HEK293 (cell line): ENCODE measurements at regions not wholly inside any gene's neighbourhood (a gene's known extent, or its start where the extent isn't known, plus 50 kb on each side); places are given as distances from the start of the nearest gene placed in this dataset.

Experiments used
- CTCF ChIA-PET: fragments of 350-600 bp; formaldehyde crosslinking; extraction: SDS; loops from one replicate; lab custom pipeline; 2021; ENCODE audit warnings: antibody characterized with exemption; lab: Yijun Ruan, JAX
- POLR2A ChIA-PET: fragments of 300-600 bp; formaldehyde crosslinking; extraction: SDS; loops from one replicate; lab custom pipeline; 2020; ENCODE audit warnings: antibody characterized with exemption, inconsistent platforms; lab: Yijun Ruan, JAX
- H3K27ac ChIP-seq: fragments of 200-500 bp; sonication (Bioruptor generic); 2 replicates; pipeline ENCODE4 v1.5.1; 2014; ENCODE audit warnings: low read depth, low read length, control low read depth, inconsistent platforms; ENCODE audit errors: extremely low read depth
- H3K36me3 ChIP-seq, 2 experiments: fragments of 200-500 bp in 1 of 2; sonication (Bioruptor generic) in 1 of 2; 1 replicate in 1 of 2; 2 replicates in 1 of 2; pipeline ENCODE4 v1.5.1; 2014 to 2017; ENCODE audit warnings: inconsistent platforms in 2 of 2, low read length in 2 of 2; ENCODE audit not compliant: control insufficient read depth in 2 of 2, insufficient read depth in 1 of 2
- H3K4me1 ChIP-seq: fragments of 200-500 bp; sonication (Bioruptor generic); 2 replicates; pipeline ENCODE4 v1.5.1; 2014; ENCODE audit warnings: mild to moderate bottlenecking, low read length, inconsistent platforms; ENCODE audit not compliant: control insufficient read depth, insufficient read depth
- H3K4me3 ChIP-seq: 2 replicates; pipeline ENCODE4 v1.5.1; 2011; ENCODE audit warnings: low read depth, mild to moderate bottlenecking, control low read depth, low read length, moderate library complexity
- H3K9me3 ChIP-seq: fragments of 200-500 bp; sonication (Bioruptor generic); 2 replicates; pipeline ENCODE4 v1.5.1; 2014; ENCODE audit warnings: low read depth, low read length, inconsistent platforms; ENCODE audit not compliant: control insufficient read depth, insufficient read depth
- FEZF1 ChIP-seq: fragments of 450-650 bp; formaldehyde crosslinking; IDR thresholded peaks from 2 replicates; pipeline ENCODE4 v1.5.1; 2016; ENCODE audit warnings: missing biosample characterization, missing genetic modification characterization
- GLI4 ChIP-seq: fragments of 450-650 bp; formaldehyde crosslinking; IDR thresholded peaks from 2 replicates; pipeline ENCODE4 v1.5.1; 2016; ENCODE audit warnings: missing biosample characterization, missing genetic modification characterization
- OSR2 ChIP-seq: fragments of 450-650 bp; formaldehyde crosslinking; IDR thresholded peaks from 2 replicates; pipeline ENCODE4 v1.5.1; 2016; ENCODE audit warnings: missing biosample characterization, missing genetic modification characterization
- OVOL3 ChIP-seq: fragments of 450-650 bp; formaldehyde crosslinking; IDR thresholded peaks from 2 replicates; pipeline ENCODE4 v1.5.1; 2016; ENCODE audit warnings: missing biosample characterization, missing genetic modification characterization
- PRDM6 ChIP-seq: fragments of 450-650 bp; formaldehyde crosslinking; IDR thresholded peaks from 2 replicates; pipeline ENCODE4 v1.5.1; 2017; ENCODE audit warnings: missing biosample characterization, missing genetic modification characterization
- SCRT1 ChIP-seq: fragments of 450-650 bp; formaldehyde crosslinking; IDR thresholded peaks from 2 replicates; pipeline ENCODE4 v1.5.1; 2016; ENCODE audit warnings: missing biosample characterization, missing genetic modification characterization, borderline replicate concordance
- SP2 ChIP-seq: fragments of 450-650 bp; formaldehyde crosslinking; IDR thresholded peaks from 2 replicates; pipeline ENCODE4 v1.5.1; 2016; ENCODE audit warnings: missing biosample characterization, missing genetic modification characterization
- TCF7L2 ChIP-seq: IDR thresholded peaks from 2 replicates; pipeline ENCODE4 v1.6.1; 2011; ENCODE audit warnings: low read depth, mild to moderate bottlenecking, inconsistent platforms, low read length, moderate library complexity, borderline replicate concordance
- ZBTB1 ChIP-seq: fragments of 450-650 bp; formaldehyde crosslinking; IDR thresholded peaks from 2 replicates; pipeline ENCODE4 v1.5.1; 2016; ENCODE audit warnings: missing biosample characterization, missing genetic modification characterization
- ZNF350 ChIP-seq: fragments of 450-650 bp; formaldehyde crosslinking; IDR thresholded peaks from 2 replicates; pipeline ENCODE4 v1.5.0; 2017; ENCODE audit warnings: missing biosample characterization, mild to moderate bottlenecking, missing genetic modification characterization
- ZNF394 ChIP-seq: fragments of 450-650 bp; formaldehyde crosslinking; IDR thresholded peaks from 2 replicates; pipeline ENCODE4 v1.5.1; 2016; ENCODE audit warnings: missing biosample characterization, missing genetic modification characterization, mild to moderate bottlenecking, moderate library complexity, borderline replicate concordance
- ZNF416 ChIP-seq: fragments of 450-650 bp; formaldehyde crosslinking; IDR thresholded peaks from 2 replicates; pipeline ENCODE4 v1.5.1; 2016; ENCODE audit warnings: missing biosample characterization, missing genetic modification characterization
- ZNF48 ChIP-seq: fragments of 450-650 bp; formaldehyde crosslinking; IDR thresholded peaks from 2 replicates; pipeline ENCODE4 v1.5.1; 2016; ENCODE audit warnings: missing biosample characterization, missing genetic modification characterization
- ZNF501 ChIP-seq: fragments of 450-650 bp; formaldehyde crosslinking; IDR thresholded peaks from 2 replicates; pipeline ENCODE4 v1.5.1; 2016; ENCODE audit warnings: missing biosample characterization, missing genetic modification characterization
- ZNF585B ChIP-seq: fragments of 450-650 bp; formaldehyde crosslinking; IDR thresholded peaks from 2 replicates; pipeline ENCODE4 v1.5.1; 2016; ENCODE audit warnings: missing biosample characterization, missing genetic modification characterization
- ZNF639 ChIP-seq: fragments of 450-650 bp; formaldehyde crosslinking; IDR thresholded peaks from 2 replicates; pipeline ENCODE4 v1.5.1; 2016; ENCODE audit warnings: missing biosample characterization, missing genetic modification characterization
- ZNF664 ChIP-seq: fragments of 450-650 bp; formaldehyde crosslinking; IDR thresholded peaks from 2 replicates; pipeline ENCODE4 v1.5.1; 2016; ENCODE audit warnings: missing biosample characterization, missing genetic modification characterization
- ZNF785 ChIP-seq: fragments of 450-650 bp; formaldehyde crosslinking; IDR thresholded peaks from 2 replicates; pipeline ENCODE4 v1.5.1; 2016; ENCODE audit warnings: missing biosample characterization, missing genetic modification characterization
- ZNF843 ChIP-seq: fragments of 450-650 bp; formaldehyde crosslinking; IDR thresholded peaks from 2 replicates; pipeline ENCODE4 v1.5.1; 2016; ENCODE audit warnings: missing biosample characterization, missing genetic modification characterization
- ZSCAN16 ChIP-seq: fragments of 450-650 bp; formaldehyde crosslinking; IDR thresholded peaks from 2 replicates; pipeline ENCODE4 v1.5.1; 2016; ENCODE audit warnings: missing biosample characterization, missing genetic modification characterization
- ZSCAN4 ChIP-seq: fragments of 450-650 bp; formaldehyde crosslinking; IDR thresholded peaks from 2 replicates; pipeline ENCODE4 v1.5.1; 2017; ENCODE audit warnings: missing biosample characterization, missing genetic modification characterization
- TF ChIP-seq, protein P1 (sequence below): fragments of 450-650 bp; formaldehyde crosslinking; IDR thresholded peaks from 2 replicates; pipeline ENCODE4 v1.5.1; 2017; ENCODE audit warnings: missing biosample characterization, missing genetic modification characterization

DNA sequence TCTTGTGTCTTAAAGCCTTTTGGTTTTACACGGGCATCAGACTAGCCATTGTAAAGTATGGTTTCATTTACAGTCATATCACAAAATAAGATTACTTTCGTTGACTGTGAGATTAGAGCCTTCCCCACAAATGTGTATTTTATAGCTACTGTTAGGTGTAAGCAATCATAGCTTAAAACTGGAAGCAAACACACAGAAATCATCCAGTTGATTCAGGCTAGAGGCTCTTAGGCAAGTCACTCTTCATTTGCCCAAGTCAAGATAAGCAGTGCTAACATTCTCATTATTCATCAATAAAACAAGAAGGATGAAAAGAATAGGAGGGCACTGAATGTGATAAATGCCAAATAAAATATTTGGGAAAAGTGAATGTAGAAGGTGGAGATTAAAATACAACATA lies 448.7 kb upstream of the FAM241A start:
- TF ChIP-seq ZNF416 (tag by site-specific recombination) (no peak), PRDM6 (0 out of 2 replicates have a peak, but pooled peaks have one; percentile 14), GLI4 (no peak), ZNF585B (tag by site-specific recombination) (no peak), OVOL3 (peak; percentile 54; the same call in 1 of the 2 replicates), ZBTB1 (tag by site-specific recombination) (no peak), ZNF501 (tag by site-specific recombination) (no peak), SP2 (tag by site-specific recombination) (no peak), ZNF48 (tag by site-specific recombination) (no peak), SCRT1 (tag by site-specific recombination) (0 out of 2 replicates have a peak, but pooled peaks have one; percentile 11), TCF7L2 (0 out of 2 replicates have a peak, but pooled peaks have one; percentile 8), ZSCAN4 (tag by site-specific recombination) (no peak), ZSCAN16 (tag by site-specific recombination) (peak; percentile 77), ZNF394 (tag by site-specific recombination) (no peak), FEZF1 (tag by site-specific recombination) (0 out of 2 replicates have a peak, but pooled peaks have one; percentile 33), ZNF843 (tag by site-specific recombination) (0 out of 2 replicates have a peak, but pooled peaks have one; percentile 41), ZNF639 (tag by site-specific recombination) (no peak), ZNF350 (tag by site-specific recombination) (no peak), OSR2 (tag by site-specific recombination) (peak; percentile 54; the same call in 1 of the 2 replicates)
- Histone ChIP-seq H3K4me1 (no peaks in the 10 kb centered on the region; the same call in 1 of the 2 replicates), H3K4me3 (no peak overlapping the region), H3K27ac (no peak overlapping the region; the same call in 1 of the 2 replicates), H3K36me3 (no peaks in the 10 kb centered on the region), H3K9me3 (no peaks in the 10 kb centered on the region)
- ChIA-PET POLR2A (no interaction called here), CTCF (no interaction called here)

- H3K4me3 ChIP-seq, result no peak overlapping the region
- POLR2A ChIA-PET, result no interaction called here
- H3K27ac ChIP-seq, result no peak overlapping the region
These were observed 447.9 kb upstream of the FAM241A start for GRCh38 chr4:111697176-111697942.

More at GRCh38 chr4:111697176-111697942, 447.9 kb upstream of the FAM241A start:
- Histone ChIP-seq H3K9me3 (no peaks in the 10 kb centered on the region), H3K4me1 (no peaks in the 10 kb centered on the region; the same call in 1 of the 2 replicates), H3K36me3 (no peaks in the 10 kb centered on the region)
- CTCF ChIA-PET, result no interaction called here
- TF ChIP-seq ZNF785 (no peak), ZNF664 (tag by site-specific recombination) (0 out of 2 replicates have a peak, but pooled peaks have one; percentile 34), FEZF1 (tag by site-specific recombination) (0 out of 2 replicates have a peak, but pooled peaks have one; percentile 7)
- TF ChIP-seq, protein P1, sequence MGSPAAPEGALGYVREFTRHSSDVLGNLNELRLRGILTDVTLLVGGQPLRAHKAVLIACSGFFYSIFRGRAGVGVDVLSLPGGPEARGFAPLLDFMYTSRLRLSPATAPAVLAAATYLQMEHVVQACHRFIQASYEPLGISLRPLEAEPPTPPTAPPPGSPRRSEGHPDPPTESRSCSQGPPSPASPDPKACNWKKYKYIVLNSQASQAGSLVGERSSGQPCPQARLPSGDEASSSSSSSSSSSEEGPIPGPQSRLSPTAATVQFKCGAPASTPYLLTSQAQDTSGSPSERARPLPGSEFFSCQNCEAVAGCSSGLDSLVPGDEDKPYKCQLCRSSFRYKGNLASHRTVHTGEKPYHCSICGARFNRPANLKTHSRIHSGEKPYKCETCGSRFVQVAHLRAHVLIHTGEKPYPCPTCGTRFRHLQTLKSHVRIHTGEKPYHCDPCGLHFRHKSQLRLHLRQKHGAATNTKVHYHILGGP, result 0 out of 2 replicates have a peak, but pooled peaks have one; percentile 26
- TF ChIP-seq, all 188 proteins: peak for 3
